ENCODE measurements at regions not wholly inside any gene's neighbourhood (a gene's known extent, or its start where the extent isn't known, plus 50 kb on each side); places are given as distances from the start of the nearest gene placed in this dataset.
A peak's percentile ranks its signal among the peaks of the same experiment; 100 is the strongest.

GRCh38 chr4:11876104-11876503 lies 447.4 kb upstream of the HS3ST1 start:
- H3K9me3 Mint-ChIP-seq = peaks cover 32% of the 10 kb centered on the region
- peaks cover 6% of the 10 kb centered on the region for H3K36me3 Mint-ChIP-seq (ENCODE audit: low read depth)
- H3K27ac Mint-ChIP-seq = no peak overlapping the region
- peak overlapping the region; percentile 40 for H3K4me3 ChIP-seq (ENCODE audit: low read length)
- H3K27me3 Mint-ChIP-seq (ENCODE audit: insufficient read depth) = no peaks in the 10 kb centered on the region
- H3K27ac ChIP-seq (ENCODE audit: low read depth, low read length) = no peak overlapping the region
- no peaks in the 10 kb centered on the region for H3K36me3 ChIP-seq (ENCODE audit: control insufficient read depth, insufficient read depth, low read length)
- no peak overlapping the region for H3K9ac ChIP-seq (ENCODE audit: extremely low read depth, low read length, poor library complexity, severe bottlenecking)
- TF ChIP-seq CTCF (conservative IDR thresholded peaks at IDR 0.05) = no peak
- H3K4me3 Mint-ChIP-seq = no peak overlapping the region
- H3K27me3 ChIP-seq (ENCODE audit: control insufficient read depth, insufficient read depth, low read length, poor library complexity, severe bottlenecking) = no peaks in the 10 kb centered on the region
- DNase-seq = no peak
- H3K4me1 ChIP-seq (ENCODE audit: control insufficient read depth, insufficient read depth, low read length) = no peaks in the 10 kb centered on the region
- H3K4me1 Mint-ChIP-seq = no peaks in the 10 kb centered on the region
- peaks cover 46% of the 10 kb centered on the region for H3K9me3 ChIP-seq (ENCODE audit: control insufficient read depth, low read length)

- H3K4me3 Mint-ChIP-seq = no peak overlapping the region
- 83 to 86% methylated on average over 2 to 6 of the region's 6 CpGs for WGBS, 2 experiments (ENCODE audit: insufficient coverage in 1 of 2, insufficient read length in 1 of 2)
- DNase-seq = no peak
These were observed 440.6 kb upstream of the HS3ST1 start for GRCh38 chr4:11869191-11869870.

GRCh38 chr4:11866391-11866790 lies 437.7 kb upstream of the HS3ST1 start:
- Histone ChIP-seq H3K4me1 (ENCODE audit: control insufficient read depth, insufficient read depth, low read length) (no peaks in the 10 kb centered on the region), H3K36me3 (ENCODE audit: control insufficient read depth, insufficient read depth, low read length) (no peaks in the 10 kb centered on the region), H3K27me3 (ENCODE audit: control insufficient read depth, insufficient read depth, low read length, poor library complexity, severe bottlenecking) (peaks cover 5% of the 10 kb centered on the region), H3K9me3 (ENCODE audit: control insufficient read depth, low read length) (peaks cover 8% of the 10 kb centered on the region), H3K27ac (ENCODE audit: low read depth, low read length) (no peak overlapping the region), H3K9ac (ENCODE audit: extremely low read depth, low read length, poor library complexity, severe bottlenecking) (no peak overlapping the region), H3K4me3 (ENCODE audit: low read length) (no peak overlapping the region)
- H3K4me1 Mint-ChIP-seq = peaks cover 5% of the 10 kb centered on the region
- peaks cover 4% of the 10 kb centered on the region for H3K9me3 Mint-ChIP-seq
- TF ChIP-seq CTCF (conservative IDR thresholded peaks at IDR 0.05) = no peak
- no peak overlapping the region for H3K27ac Mint-ChIP-seq
- no peak for DNase-seq
- H3K27me3 Mint-ChIP-seq (ENCODE audit: insufficient read depth) = peaks cover 16% of the 10 kb centered on the region
- WGBS, 2 experiments (ENCODE audit: insufficient coverage in 1 of 2, insufficient read length in 1 of 2) = 85% methylated on average over 1 of the region's 1 CpG; no CpG with 5 or more reads in 1 of the 2 experiments
- H3K36me3 Mint-ChIP-seq (ENCODE audit: low read depth) = no peaks in the 10 kb centered on the region
- no peak overlapping the region for H3K4me3 Mint-ChIP-seq

More at GRCh38 chr4:11869191-11869870, 440.6 kb upstream of the HS3ST1 start:
- no peak overlapping the region for H3K27ac Mint-ChIP-seq
- no peak overlapping the region for H3K9ac ChIP-seq (ENCODE audit: extremely low read depth, low read length, poor library complexity, severe bottlenecking)
- H3K4me3 ChIP-seq (ENCODE audit: low read length) = no peak overlapping the region
- H3K27me3 Mint-ChIP-seq (ENCODE audit: insufficient read depth) = peaks cover 2% of the 10 kb centered on the region
- no peaks in the 10 kb centered on the region for H3K36me3 Mint-ChIP-seq (ENCODE audit: low read depth)
- no peak overlapping the region for H3K27ac ChIP-seq (ENCODE audit: low read depth, low read length)
- H3K27me3 ChIP-seq (ENCODE audit: control insufficient read depth, insufficient read depth, low read length, poor library complexity, severe bottlenecking) = no peaks in the 10 kb centered on the region
- H3K9me3 Mint-ChIP-seq = no peaks in the 10 kb centered on the region
- no peaks in the 10 kb centered on the region for H3K4me1 ChIP-seq (ENCODE audit: control insufficient read depth, insufficient read depth, low read length)
- no peak for TF ChIP-seq CTCF (conservative IDR thresholded peaks at IDR 0.05)
- no peaks in the 10 kb centered on the region for H3K36me3 ChIP-seq (ENCODE audit: control insufficient read depth, insufficient read depth, low read length)
- H3K9me3 ChIP-seq (ENCODE audit: control insufficient read depth, low read length) = peaks cover 15% of the 10 kb centered on the region
- H3K4me1 Mint-ChIP-seq = peaks cover 5% of the 10 kb centered on the region
